Liver (tissue), 8 donors: ENCODE measurements at regions not wholly inside any gene's neighbourhood (a gene's known extent, or its start where the extent isn't known, plus 50 kb on each side); places are given as distances from the start of the nearest gene placed in this dataset.

Experiments
- DNase-seq: peaks from one replicate; pipeline ENCODE4 v3.0.0-alpha.2; 2017; ENCODE audit warnings: low spot score
- H3K27ac ChIP-seq, 2 donors: one replicate each; pipeline ENCODE4 v1.7.0; 2013; ENCODE audit warnings: inconsistent platforms in 2 of 2, low read length in 2 of 2, control low read depth in 1 of 2, low read depth in 1 of 2, mild to moderate bottlenecking in 1 of 2
- H3K27me3 ChIP-seq, 4 donors: one replicate each; pipeline versions ENCODE4 v1.6.1 to v1.7.0; 2013; ENCODE audit warnings: low read length in 3 of 4, inconsistent platforms in 1 of 4, mild to moderate bottlenecking in 1 of 4, moderate library complexity in 1 of 4; ENCODE audit not compliant: control insufficient read depth in 4 of 4, insufficient read depth in 4 of 4
- H3K36me3 ChIP-seq, 4 donors: one replicate each; pipeline versions ENCODE4 v1.6.1 to v1.7.0; 2013; ENCODE audit warnings: low read length in 3 of 4, mild to moderate bottlenecking in 3 of 4, low read depth in 1 of 4, moderate library complexity in 1 of 4; ENCODE audit not compliant: control insufficient read depth in 4 of 4, insufficient read depth in 3 of 4
- H3K4me1 ChIP-seq, 4 donors: one replicate each; pipeline versions ENCODE4 v1.6.1 to v1.7.0; 2013; ENCODE audit warnings: low read length in 3 of 4, mild to moderate bottlenecking in 3 of 4, moderate library complexity in 1 of 4; ENCODE audit not compliant: control insufficient read depth in 4 of 4, insufficient read depth in 4 of 4
- H3K4me3 ChIP-seq, 3 donors: one replicate each; pipeline versions ENCODE4 v1.6.1 to v1.7.0; 2013; ENCODE audit warnings: low read length in 3 of 3, control low read depth in 1 of 3, low read depth in 1 of 3, mild to moderate bottlenecking in 1 of 3
- H3K9ac ChIP-seq, 2 donors: one replicate each; pipeline ENCODE4 v1.7.0; 2013; ENCODE audit warnings: low read length in 2 of 2, mild to moderate bottlenecking in 2 of 2, moderate library complexity in 2 of 2, control low read depth in 1 of 2, low read depth in 1 of 2
- H3K9me3 ChIP-seq, 4 donors: one replicate each; pipeline versions ENCODE4 v1.6.1 to v1.7.0; 2013; ENCODE audit warnings: low read length in 3 of 4; ENCODE audit not compliant: control insufficient read depth in 4 of 4
- ATF3 ChIP-seq: IDR thresholded peaks from 2 replicates; pipeline ENCODE4 v1.6.1; 2016; ENCODE audit warnings: antibody characterized with exemption
- CTCF ChIP-seq: fragments of 150-350 bp; IDR thresholded peaks from 2 replicates; pipeline ENCODE4 v1.5.1; 2017; ENCODE audit warnings: improper control_type of control experiment, low read depth, low read length; ENCODE audit not compliant: missing input control
- EGR1 ChIP-seq, 2 donors: IDR thresholded peaks; 2 replicates each; pipeline ENCODE4 v1.6.1; 2016 to 2018; ENCODE audit warnings: antibody characterized with exemption in 2 of 2, low read depth in 2 of 2
- FOXA1 ChIP-seq: IDR thresholded peaks from 2 replicates; pipeline ENCODE4 v1.6.1; 2016; ENCODE audit warnings: antibody characterized with exemption
- FOXA2 ChIP-seq: IDR thresholded peaks from 2 replicates; pipeline ENCODE4 v1.6.1; 2016; ENCODE audit warnings: antibody characterized with exemption
- GABPA ChIP-seq, 2 donors: IDR thresholded peaks in 1 of 2; conservative IDR thresholded peaks in 1 of 2; 2 replicates each; pipeline ENCODE4 v1.6.1; 2016; ENCODE audit warnings: antibody characterized with exemption in 2 of 2, mild to moderate bottlenecking in 1 of 2, moderate library complexity in 1 of 2
- HNF4A ChIP-seq, 2 donors: conservative IDR thresholded peaks; 2 replicates each; pipeline ENCODE4 v1.6.1; 2016; ENCODE audit warnings: antibody characterized with exemption in 2 of 2, mild to moderate bottlenecking in 2 of 2
- HNF4G ChIP-seq: IDR thresholded peaks from 2 replicates; pipeline ENCODE4 v1.6.1; 2016; ENCODE audit warnings: antibody characterized with exemption
- JUND ChIP-seq, 2 donors: IDR thresholded peaks; 2 replicates each; pipeline ENCODE4 v1.6.1; 2016; ENCODE audit warnings: antibody characterized with exemption in 2 of 2
- MAX ChIP-seq: IDR thresholded peaks from 2 replicates; pipeline ENCODE4 v1.6.1; 2016; ENCODE audit warnings: antibody characterized with exemption
- NR2F2 ChIP-seq: IDR thresholded peaks from 2 replicates; pipeline ENCODE4 v1.6.1; 2016; ENCODE audit warnings: antibody characterized with exemption
- RAD21 ChIP-seq, 2 donors: IDR thresholded peaks; 2 replicates each; pipeline ENCODE4 v1.6.1; 2016; ENCODE audit warnings: antibody characterized with exemption in 2 of 2, mild to moderate bottlenecking in 2 of 2
- REST ChIP-seq: IDR thresholded peaks from 2 replicates; pipeline ENCODE4 v1.6.1; 2016; ENCODE audit warnings: antibody characterized with exemption, mild to moderate bottlenecking
- RXRA ChIP-seq, 2 donors: IDR thresholded peaks; 2 replicates each; pipeline ENCODE4 v1.6.1; 2017 to 2018; ENCODE audit warnings: antibody characterized with exemption in 2 of 2, mild to moderate bottlenecking in 1 of 2
- SP1 ChIP-seq: IDR thresholded peaks from 2 replicates; pipeline ENCODE4 v1.6.1; 2018; ENCODE audit warnings: antibody characterized with exemption, mild to moderate bottlenecking
- TAF1 ChIP-seq: conservative IDR thresholded peaks from 2 replicates; pipeline ENCODE4 v1.6.1; 2016; ENCODE audit warnings: antibody characterized with exemption, mild to moderate bottlenecking
- YY1 ChIP-seq: IDR thresholded peaks from 2 replicates; pipeline ENCODE4 v1.6.1; 2016; ENCODE audit warnings: antibody characterized with exemption, mild to moderate bottlenecking
- ZBTB33 ChIP-seq: IDR thresholded peaks from 2 replicates; pipeline ENCODE4 v1.6.1; 2016; ENCODE audit warnings: antibody characterized with exemption
- WGBS: extraction: QIAGEN DNeasy Blood & Tissue Kit; methylation state at CpG from one replicate; pipeline ENCODE4 v1.1.7; 2013; 5-methylcytosine and 5-hydroxymethylcytosine counted together
- donor health status: healthy.
- donor health status: healthy.
- donor health status: healthy.
- donor health status: healthy.
- donor health status: healthy.

- WGBS, result 88% methylated on average over 1 of the region's 1 CpG
- TF ChIP-seq YY1 (no peak), CTCF (no peak), FOXA1 (no peak), MAX (no peak), FOXA2 (no peak), REST (no peak), TAF1 (no peak), JUND (IDR thresholded peaks at IDR 0.05) (no peak), RXRA (IDR thresholded peaks at IDR 0.05) (no peak), HNF4G (no peak), SP1 (no peak), ZBTB33 (no peak), ATF3 (no peak), EGR1 (IDR thresholded peaks at IDR 0.05; ENCODE audit: low read depth in 2 of 2) (no peak), HNF4A (conservative IDR thresholded peaks at IDR 0.05) (no peak), NR2F2 (no peak), GABPA (IDR thresholded peaks at IDR 0.05 in 1 of 2, conservative IDR thresholded peaks at IDR 0.05 in 1 of 2) (no peak), RAD21 (IDR thresholded peaks at IDR 0.05) (no peak)
- no peak overlapping the region for H3K4me3 ChIP-seq
- no peak overlapping the region for H3K9ac ChIP-seq
- H3K36me3 ChIP-seq, result no peaks in the 10 kb centered on the region
- no peak overlapping the region for H3K27ac ChIP-seq
- H3K27me3 ChIP-seq, result no peaks in the 10 kb centered on the region
- H3K4me1 ChIP-seq, result peaks cover 0 to 3% (median 0%) of the 10 kb centered on the region in 4 donors
- no peak for DNase-seq
- H3K9me3 ChIP-seq, result peaks cover 0 to 4% (median 0%) of the 10 kb centered on the region in 4 donors
Measured at GRCh38 chr1:168454211-168454815, 89.5 kb downstream of the XCL2 start.
